Gastrocnemius medialis (tissue), 4 donors: ENCODE measurements at regions not wholly inside any gene's neighbourhood (a gene's known extent, or its start where the extent isn't known, plus 50 kb on each side); places are given as distances from the start of the nearest gene placed in this dataset.

Experiments used
- CTCF ChIP-seq, 5 experiments: fragments of 450-650 bp in 3 of 5; fragments of 200-600 bp in 2 of 5; sonication (generic) in 2 of 5; IDR thresholded peaks in 4 of 5; conservative IDR thresholded peaks in 1 of 5; 1 replicate in 4 of 5; 2 replicates in 1 of 5; pipeline ENCODE4 v1.5.1; 2016 to 2019; ENCODE audit warnings: antibody characterized with exemption in 5 of 5, mild to moderate bottlenecking in 3 of 5, moderate library complexity in 3 of 5
- POLR2A ChIP-seq, 2 donors: fragments of 450-650 bp; IDR thresholded peaks; one replicate each; pipeline ENCODE4 v1.6.1; 2017; ENCODE audit warnings: antibody characterized with exemption in 2 of 2, mild to moderate bottlenecking in 2 of 2, moderate library complexity in 2 of 2

GRCh38 chr13:55967055-55967454, 1173.7 kb upstream of the PRR20A start:
- TF ChIP-seq CTCF (IDR thresholded peaks at IDR 0.05 in 4 of 5, conservative IDR thresholded peaks at IDR 0.05 in 1 of 5): no peak
- no peak for TF ChIP-seq POLR2A (IDR thresholded peaks at IDR 0.05)
